HG02943 (cell line): ENCODE measurements at regions not wholly inside any gene's neighbourhood (a gene's known extent, or its start where the extent isn't known, plus 50 kb on each side); places are given as distances from the start of the nearest gene placed in this dataset.

Source experiments
- ATAC-seq: cut with Tn5 transposase; IDR thresholded peaks from one replicate; pipeline ENCODE4 v1.9.1; 2021; ENCODE audit warnings: mild to moderate bottlenecking, low read depth, moderate library complexity; ENCODE audit not compliant: unreplicated experiment

GRCh38 chr13:104900191-104900817 lies 1635.2 kb downstream of the EFNB2 start:
- ATAC-seq = no peak

GRCh38 chr13:104898484-104898883 lies 1637.0 kb downstream of the EFNB2 start:
- ATAC-seq = no peak

- ATAC-seq = no peak
Observed at GRCh38 chr13:104895521-104895920, 1639.9 kb downstream of the EFNB2 start.

GRCh38 chr13:104875038-104875754 lies 1660.3 kb downstream of the EFNB2 start:
- ATAC-seq = no peak

GRCh38 chr13:104872153-104872552 lies 1663.3 kb downstream of the EFNB2 start:
- no peak for ATAC-seq

GRCh38 chr13:104871456-104871855 lies 1664.0 kb downstream of the EFNB2 start:
- no peak for ATAC-seq

GRCh38 chr13:104869501-104869900 lies 1666.0 kb downstream of the EFNB2 start:
- no peak for ATAC-seq

- no peak for ATAC-seq
Observed at GRCh38 chr13:104868806-104869205, 1666.7 kb downstream of the EFNB2 start.

- ATAC-seq = no peak
Observed at GRCh38 chr13:104855581-104855980, 1679.9 kb downstream of the EFNB2 start.

- ATAC-seq = no peak
Observed at GRCh38 chr13:104854698-104855097, 1680.8 kb downstream of the EFNB2 start.

GRCh38 chr13:104854007-104854406 lies 1681.5 kb downstream of the EFNB2 start:
- no peak for ATAC-seq

GRCh38 chr13:104847922-104848321 lies 1687.5 kb downstream of the EFNB2 start:
- no peak for ATAC-seq

GRCh38 chr13:104843401-104843800 lies 1692.1 kb downstream of the EFNB2 start:
- ATAC-seq = no peak

- ATAC-seq = no peak
Observed at GRCh38 chr13:104841110-104841509, 1694.4 kb downstream of the EFNB2 start.

GRCh38 chr13:104837756-104838155 lies 1697.7 kb downstream of the EFNB2 start:
- no peak for ATAC-seq

- ATAC-seq = no peak
Observed at GRCh38 chr13:104833221-104833620, 1702.2 kb downstream of the EFNB2 start.

GRCh38 chr13:104832231-104832630 lies 1703.2 kb downstream of the EFNB2 start:
- ATAC-seq = no peak

- no peak for ATAC-seq
Observed at GRCh38 chr13:104831831-104832230, 1703.6 kb downstream of the EFNB2 start.

GRCh38 chr13:104823709-104824108 lies 1711.8 kb downstream of the EFNB2 start:
- ATAC-seq = no peak

GRCh38 chr13:104823071-104823470 lies 1712.4 kb downstream of the EFNB2 start:
- no peak for ATAC-seq

GRCh38 chr13:104817271-104817670 lies 1718.2 kb downstream of the EFNB2 start:
- no peak for ATAC-seq

GRCh38 chr13:104816726-104817125 lies 1718.7 kb downstream of the EFNB2 start:
- ATAC-seq = no peak
